Left forelimb (tissue), 1 donor: ENCODE measurements at regions not wholly inside any gene's neighbourhood (a gene's known extent, or its start where the extent isn't known, plus 50 kb on each side); places are given as distances from the start of the nearest gene placed in this dataset.

Experiments used
- DNase-seq: peaks from one replicate; pipeline ENCODE4 v3.0.0-alpha.2; 2018; ENCODE audit warnings: low spot score

- peak; percentile 20 for DNase-seq
Observed at GRCh38 chr22:48478529-48479265, 1349.0 kb downstream of the BRD1 start.

- DNase-seq, result peak; percentile 38
Observed at GRCh38 chr22:48478124-48478523, 1349.5 kb downstream of the BRD1 start.

- no peak for DNase-seq
Observed at GRCh38 chr22:48477031-48477721, 1350.5 kb downstream of the BRD1 start.

- peak; percentile 60 for DNase-seq
Observed at GRCh38 chr22:48476577-48476976, 1351.1 kb downstream of the BRD1 start.

GRCh38 chr22:48475661-48476345 is 1351.9 kb downstream of the BRD1 start:
- no peak for DNase-seq

GRCh38 chr22:48474881-48475280 is 1352.8 kb downstream of the BRD1 start:
- no peak for DNase-seq

GRCh38 chr22:48473202-48473601 is 1354.5 kb downstream of the BRD1 start:
- DNase-seq, result no peak

- peak; percentile 40 for DNase-seq
Observed at GRCh38 chr22:48464246-48464645, 1363.4 kb downstream of the BRD1 start.

- peak; percentile 54 for DNase-seq
Observed at GRCh38 chr22:48459859-48460823, 1367.5 kb downstream of the BRD1 start.

GRCh38 chr22:48459259-48459658 is 1368.4 kb downstream of the BRD1 start:
- DNase-seq, result peak; percentile 48

GRCh38 chr22:48456449-48456848 is 1371.2 kb downstream of the BRD1 start:
- peak; percentile 20 for DNase-seq

GRCh38 chr22:48453751-48454485 is 1373.8 kb downstream of the BRD1 start:
- no peak for DNase-seq

- DNase-seq, result no peak
Observed at GRCh38 chr22:48453171-48453570, 1374.5 kb downstream of the BRD1 start.

GRCh38 chr22:48452766-48453165 is 1374.9 kb downstream of the BRD1 start:
- DNase-seq, result no peak

GRCh38 chr22:48451891-48452290 is 1375.8 kb downstream of the BRD1 start:
- no peak for DNase-seq

- DNase-seq, result no peak
Observed at GRCh38 chr22:48450188-48450825, 1377.4 kb downstream of the BRD1 start.

- no peak for DNase-seq
Observed at GRCh38 chr22:48449466-48450187, 1378.0 kb downstream of the BRD1 start.

- no peak for DNase-seq
Observed at GRCh38 chr22:48448821-48449220, 1378.9 kb downstream of the BRD1 start.

GRCh38 chr22:48445113-48445827 is 1382.4 kb downstream of the BRD1 start:
- DNase-seq, result no peak
